Right renal pelvis (tissue), 4 donors: ENCODE measurements at regions not wholly inside any gene's neighbourhood (a gene's known extent, or its start where the extent isn't known, plus 50 kb on each side); places are given as distances from the start of the nearest gene placed in this dataset.
"Not testable (repeated sequence)": the region's sequence is repeated elsewhere in the genome, so short reads cannot be mapped to it uniquely, and the experiment has no call there.

ENCODE experiments used
- DNase-seq, 4 donors: peaks; one replicate each; pipeline ENCODE4 v3.0.0-alpha.2; 2013; ENCODE audit warnings: low read depth in 4 of 4, low spot score in 3 of 4, missing footprints in 1 of 4

GRCh38 chr10:6986927-6987326 lies 406.9 kb upstream of the PRKCQ start:
- DNase-seq: no peak

GRCh38 chr10:6985644-6986043 lies 405.6 kb upstream of the PRKCQ start:
- DNase-seq: no peak

GRCh38 chr10:6984971-6985370 lies 404.9 kb upstream of the PRKCQ start:
- DNase-seq: no peak

GRCh38 chr10:6984016-6984415 lies 403.9 kb upstream of the PRKCQ start:
- DNase-seq: not testable (repeated sequence)

- DNase-seq: no peak
Measured at GRCh38 chr10:6980353-6980752, 400.3 kb upstream of the PRKCQ start.

- no peak for DNase-seq
Measured at GRCh38 chr10:6979371-6979770, 399.3 kb upstream of the PRKCQ start.

GRCh38 chr10:6978187-6978627 lies 398.1 kb upstream of the PRKCQ start:
- DNase-seq: no peak

GRCh38 chr10:6977398-6978186 lies 397.5 kb upstream of the PRKCQ start:
- DNase-seq: no peak

GRCh38 chr10:6973899-6974298 lies 393.8 kb upstream of the PRKCQ start:
- DNase-seq: no peak

- DNase-seq: no peak
Measured at GRCh38 chr10:6972226-6972625, 392.1 kb upstream of the PRKCQ start.

- DNase-seq: no peak
Measured at GRCh38 chr10:6969659-6970058, 389.6 kb upstream of the PRKCQ start.

- no peak for DNase-seq
Measured at GRCh38 chr10:6964543-6964942, 384.5 kb upstream of the PRKCQ start.

GRCh38 chr10:6962576-6962975 lies 382.5 kb upstream of the PRKCQ start:
- no peak for DNase-seq

- no peak for DNase-seq
Measured at GRCh38 chr10:6958711-6959110, 378.6 kb upstream of the PRKCQ start.

- DNase-seq: no peak
Measured at GRCh38 chr10:6958254-6958653, 378.2 kb upstream of the PRKCQ start.

GRCh38 chr10:6957851-6958250 lies 377.8 kb upstream of the PRKCQ start:
- no peak for DNase-seq

- DNase-seq: no peak
Measured at GRCh38 chr10:6956562-6956961, 376.5 kb upstream of the PRKCQ start.

- DNase-seq: no peak
Measured at GRCh38 chr10:6953271-6953801, 373.3 kb upstream of the PRKCQ start.

GRCh38 chr10:6951732-6952131 lies 371.7 kb upstream of the PRKCQ start:
- no peak for DNase-seq

GRCh38 chr10:6950133-6950532 lies 370.1 kb upstream of the PRKCQ start:
- no peak for DNase-seq

GRCh38 chr10:6944436-6944835 lies 364.4 kb upstream of the PRKCQ start:
- no peak for DNase-seq

GRCh38 chr10:6938384-6938783 lies 358.3 kb upstream of the PRKCQ start:
- no peak for DNase-seq

GRCh38 chr10:6936931-6937330 lies 356.9 kb upstream of the PRKCQ start:
- DNase-seq: no peak
